COLO829 (cell line): ENCODE measurements at regions not wholly inside any gene's neighbourhood (a gene's known extent, or its start where the extent isn't known, plus 50 kb on each side); places are given as distances from the start of the nearest gene placed in this dataset.
"Not testable (repeated sequence)": the region's sequence is repeated elsewhere in the genome, so short reads cannot be mapped to it uniquely, and the experiment has no call there.

Experiments used
- DNase-seq: peaks from one replicate; pipeline ENCODE4 v3.0.0; 2012; ENCODE audit warnings: low spot score

GRCh38 chr7:10284001-10284400 is 689.7 kb upstream of the PHF14 start:
- no peak for DNase-seq

GRCh38 chr7:10299384-10299783 is 674.3 kb upstream of the PHF14 start:
- no peak for DNase-seq

- no peak for DNase-seq
Measured at GRCh38 chr7:10300577-10300976, 673.1 kb upstream of the PHF14 start.

GRCh38 chr7:10308276-10308675 is 665.4 kb upstream of the PHF14 start:
- DNase-seq: no peak

- DNase-seq: no peak
Measured at GRCh38 chr7:10312942-10313341, 660.7 kb upstream of the PHF14 start.

GRCh38 chr7:10315881-10316280 is 657.8 kb upstream of the PHF14 start:
- no peak for DNase-seq

- no peak for DNase-seq
Measured at GRCh38 chr7:10316488-10316887, 657.2 kb upstream of the PHF14 start.

GRCh38 chr7:10325395-10325794 is 648.3 kb upstream of the PHF14 start:
- DNase-seq: no peak

GRCh38 chr7:10343108-10343507 is 630.6 kb upstream of the PHF14 start:
- DNase-seq: no peak

- no peak for DNase-seq
Measured at GRCh38 chr7:10346032-10346431, 627.6 kb upstream of the PHF14 start.

- no peak for DNase-seq
Measured at GRCh38 chr7:10355816-10356215, 617.9 kb upstream of the PHF14 start.

- DNase-seq: no peak
Measured at GRCh38 chr7:10360050-10360449, 613.6 kb upstream of the PHF14 start.

GRCh38 chr7:10401793-10402192 is 571.9 kb upstream of the PHF14 start:
- no peak for DNase-seq

- peak; percentile 42 for DNase-seq
Measured at GRCh38 chr7:10412422-10413019, 561.2 kb upstream of the PHF14 start.

- DNase-seq: no peak
Measured at GRCh38 chr7:10418985-10419384, 554.7 kb upstream of the PHF14 start.

- no peak for DNase-seq
Measured at GRCh38 chr7:10429031-10429430, 544.6 kb upstream of the PHF14 start.

GRCh38 chr7:10429511-10429910 is 544.2 kb upstream of the PHF14 start:
- no peak for DNase-seq

GRCh38 chr7:10436302-10436701 is 537.4 kb upstream of the PHF14 start:
- no peak for DNase-seq

GRCh38 chr7:10439027-10439426 is 534.6 kb upstream of the PHF14 start:
- DNase-seq: no peak

- no peak for DNase-seq
Measured at GRCh38 chr7:10455936-10456335, 517.7 kb upstream of the PHF14 start.

GRCh38 chr7:10460474-10460873 is 513.2 kb upstream of the PHF14 start:
- no peak for DNase-seq

GRCh38 chr7:10463701-10464100 is 510.0 kb upstream of the PHF14 start:
- DNase-seq: no peak

GRCh38 chr7:10465536-10465935 is 508.1 kb upstream of the PHF14 start:
- DNase-seq: not testable (repeated sequence)

GRCh38 chr7:10468908-10469307 is 504.8 kb upstream of the PHF14 start:
- no peak for DNase-seq

- DNase-seq: no peak
Measured at GRCh38 chr7:10469476-10469875, 504.2 kb upstream of the PHF14 start.
